ENCODE measurements at regions not wholly inside any gene's neighbourhood (a gene's known extent, or its start where the extent isn't known, plus 50 kb on each side); places are given as distances from the start of the nearest gene placed in this dataset.

GRCh38 chr3:162367429-162368260, 871.0 kb downstream of the OTOL1 start:
- no peak for DNase-seq (ENCODE audit: low spot score)
- Mint-ChIP-seq H3K4me1 (ENCODE audit: unreplicated experiment) (no peaks in the 10 kb centered on the region), H3K27me3 (ENCODE audit: unreplicated experiment) (no peaks in the 10 kb centered on the region), H3K4me3 (ENCODE audit: unreplicated experiment) (no peak overlapping the region), H3K36me3 (ENCODE audit: low read depth, unreplicated experiment) (no peaks in the 10 kb centered on the region), H3K27ac (ENCODE audit: unreplicated experiment) (no peak overlapping the region), H3K9me3 (ENCODE audit: unreplicated experiment) (no peaks in the 10 kb centered on the region)
- TF ChIP-seq CTCF (IDR thresholded peaks at IDR 0.05; ENCODE audit: unreplicated experiment): no peak

- H3K27ac Mint-ChIP-seq (ENCODE audit: unreplicated experiment): no peak overlapping the region
- no peak overlapping the region for H3K4me3 Mint-ChIP-seq (ENCODE audit: unreplicated experiment)
- TF ChIP-seq CTCF (IDR thresholded peaks at IDR 0.05; ENCODE audit: unreplicated experiment): no peak
- no peak for DNase-seq (ENCODE audit: low spot score)
- no peaks in the 10 kb centered on the region for H3K36me3 Mint-ChIP-seq (ENCODE audit: low read depth, unreplicated experiment)
- H3K27me3 Mint-ChIP-seq (ENCODE audit: unreplicated experiment): no peaks in the 10 kb centered on the region
- H3K4me1 Mint-ChIP-seq (ENCODE audit: unreplicated experiment): no peaks in the 10 kb centered on the region
- H3K9me3 Mint-ChIP-seq (ENCODE audit: unreplicated experiment): no peaks in the 10 kb centered on the region
Measured at GRCh38 chr3:162368417-162368816, 871.8 kb downstream of the OTOL1 start.

- Mint-ChIP-seq H3K27me3 (ENCODE audit: unreplicated experiment) (no peaks in the 10 kb centered on the region), H3K27ac (ENCODE audit: unreplicated experiment) (no peak overlapping the region), H3K36me3 (ENCODE audit: low read depth, unreplicated experiment) (no peaks in the 10 kb centered on the region), H3K4me3 (ENCODE audit: unreplicated experiment) (no peak overlapping the region), H3K4me1 (ENCODE audit: unreplicated experiment) (no peaks in the 10 kb centered on the region), H3K9me3 (ENCODE audit: unreplicated experiment) (no peaks in the 10 kb centered on the region)
- no peak for TF ChIP-seq CTCF (IDR thresholded peaks at IDR 0.05; ENCODE audit: unreplicated experiment)
- no peak for DNase-seq (ENCODE audit: low spot score)
Measured at GRCh38 chr3:162369306-162369705, 872.7 kb downstream of the OTOL1 start.

- Mint-ChIP-seq H3K9me3 (ENCODE audit: unreplicated experiment) (no peaks in the 10 kb centered on the region), H3K27me3 (ENCODE audit: unreplicated experiment) (no peaks in the 10 kb centered on the region), H3K27ac (ENCODE audit: unreplicated experiment) (no peak overlapping the region), H3K4me1 (ENCODE audit: unreplicated experiment) (no peaks in the 10 kb centered on the region), H3K4me3 (ENCODE audit: unreplicated experiment) (no peak overlapping the region), H3K36me3 (ENCODE audit: low read depth, unreplicated experiment) (no peaks in the 10 kb centered on the region)
- no peak for TF ChIP-seq CTCF (IDR thresholded peaks at IDR 0.05; ENCODE audit: unreplicated experiment)
- DNase-seq (ENCODE audit: low spot score): no peak
Measured at GRCh38 chr3:162370141-162370540, 873.5 kb downstream of the OTOL1 start.

GRCh38 chr3:162376761-162377160, 880.2 kb downstream of the OTOL1 start:
- H3K4me3 Mint-ChIP-seq (ENCODE audit: unreplicated experiment): no peak overlapping the region
- no peak for DNase-seq (ENCODE audit: low spot score)
- H3K36me3 Mint-ChIP-seq (ENCODE audit: low read depth, unreplicated experiment): no peaks in the 10 kb centered on the region
- no peaks in the 10 kb centered on the region for H3K9me3 Mint-ChIP-seq (ENCODE audit: unreplicated experiment)
- no peak overlapping the region for H3K27ac Mint-ChIP-seq (ENCODE audit: unreplicated experiment)
- H3K4me1 Mint-ChIP-seq (ENCODE audit: unreplicated experiment): no peaks in the 10 kb centered on the region
- H3K27me3 Mint-ChIP-seq (ENCODE audit: unreplicated experiment): no peaks in the 10 kb centered on the region
- no peak for TF ChIP-seq CTCF (IDR thresholded peaks at IDR 0.05; ENCODE audit: unreplicated experiment)
